ENCODE measurements at regions not wholly inside any gene's neighbourhood (a gene's known extent, or its start where the extent isn't known, plus 50 kb on each side); places are given as distances from the start of the nearest gene placed in this dataset.
"Not testable (repeated sequence)": the region's sequence is repeated elsewhere in the genome, so short reads cannot be mapped to it uniquely, and the experiment has no call there.

DNA sequence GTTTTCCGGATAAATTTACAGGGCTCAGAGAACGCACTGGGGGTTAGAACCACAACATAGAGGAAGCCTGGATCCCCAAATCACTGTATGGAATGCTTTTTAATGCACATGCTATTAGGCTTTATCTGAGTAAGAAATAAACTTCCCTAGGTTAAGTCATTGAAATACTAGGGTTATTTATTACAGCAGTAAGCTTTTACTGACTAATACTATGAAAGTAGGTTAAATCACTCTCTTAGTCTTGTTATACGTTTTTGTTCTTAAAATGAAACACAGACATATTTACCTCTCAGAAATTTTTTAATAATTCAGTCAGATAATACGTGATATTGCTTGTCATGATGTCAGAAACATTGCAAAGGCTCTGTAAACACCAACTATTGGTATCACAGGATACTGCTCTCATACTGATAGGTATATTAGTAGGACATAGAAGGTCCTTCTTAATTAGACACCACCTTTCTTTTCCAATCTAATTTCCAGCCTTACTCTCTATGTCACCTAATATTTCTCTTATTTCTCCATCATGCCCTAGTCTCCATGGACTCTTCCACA, 162.7 kb upstream of the NYAP2 start:
- DNase-seq, result no peak

DNA sequence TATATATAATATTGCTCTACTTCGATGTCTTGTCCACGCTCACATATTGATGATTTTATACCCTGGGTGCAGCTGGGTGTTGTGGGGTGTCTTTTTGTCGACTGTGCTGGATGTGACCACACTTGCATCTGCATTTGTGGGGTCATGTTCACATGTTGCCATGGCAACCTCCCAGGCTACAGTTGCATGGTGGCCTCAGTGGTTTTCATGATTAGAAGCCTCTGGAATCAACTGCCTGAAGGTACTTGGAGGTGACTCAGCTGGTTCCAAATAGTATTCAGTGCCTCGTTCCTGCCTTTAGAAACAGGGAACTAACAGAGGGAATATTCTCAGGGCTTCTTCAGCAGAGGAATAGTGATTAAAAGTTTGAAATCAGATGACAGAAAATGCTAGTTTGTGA, 166.3 kb upstream of the NYAP2 start:
- no peak for DNase-seq

DNA sequence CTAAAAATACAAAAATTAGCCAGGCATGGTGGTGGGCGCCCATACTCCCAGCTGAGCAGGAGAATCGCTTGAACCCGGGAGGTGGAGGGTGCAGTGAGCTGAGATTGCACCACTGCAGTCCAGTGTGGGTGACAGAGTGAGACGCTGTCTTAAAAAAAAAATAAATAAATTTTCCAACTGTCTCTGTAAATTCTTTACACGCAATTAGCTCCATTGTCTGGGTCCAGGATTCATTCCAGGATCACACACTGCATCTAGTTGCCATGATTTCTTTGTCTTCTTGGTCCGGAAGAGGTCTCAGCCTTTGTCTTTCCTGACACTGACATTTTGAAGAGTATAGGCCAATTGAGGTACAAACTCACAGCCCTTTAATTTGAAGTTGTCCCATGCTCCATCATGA, 167.6 kb upstream of the NYAP2 start:
- no peak for DNase-seq

DNA sequence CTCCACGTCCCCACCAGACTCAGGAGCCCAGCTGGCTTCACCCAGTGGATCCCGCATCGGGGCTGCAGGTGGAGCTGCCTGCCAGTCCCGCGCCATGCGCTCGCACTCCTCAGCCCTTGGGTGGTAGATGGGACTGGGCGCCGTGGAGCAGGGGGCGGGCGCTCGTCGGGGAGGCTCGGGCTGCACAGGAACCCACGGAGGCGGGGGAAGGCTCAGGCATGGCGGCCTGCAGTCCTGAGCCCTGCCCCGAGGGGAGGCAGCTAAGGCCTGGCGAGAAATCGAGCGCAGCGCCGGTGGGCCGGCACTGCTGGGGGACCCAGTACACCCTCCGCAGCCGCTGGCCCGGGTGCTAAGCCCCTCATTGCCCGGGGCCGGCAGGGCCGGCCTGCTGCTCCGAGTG, 170.2 kb upstream of the NYAP2 start:
- not testable (repeated sequence) for DNase-seq

DNA sequence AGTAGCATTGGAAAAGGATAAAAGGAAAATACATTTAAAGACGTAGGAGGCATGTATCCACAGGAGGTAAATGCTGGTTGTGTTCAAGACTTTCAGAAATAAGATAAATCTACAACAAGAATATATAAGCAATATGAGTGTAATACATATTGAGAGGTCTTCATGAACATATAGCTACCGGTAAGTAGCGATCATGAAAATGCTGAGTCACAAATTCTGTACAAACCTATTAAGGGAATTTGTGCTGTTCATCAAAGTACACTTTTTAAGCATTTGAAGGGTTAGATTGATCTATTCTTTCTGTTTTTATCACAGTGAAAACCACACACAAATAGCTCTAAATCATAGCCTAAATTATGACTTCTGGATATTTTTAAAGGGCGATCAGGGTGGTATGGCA, 173.1 kb upstream of the NYAP2 start:
- no peak for DNase-seq

DNA sequence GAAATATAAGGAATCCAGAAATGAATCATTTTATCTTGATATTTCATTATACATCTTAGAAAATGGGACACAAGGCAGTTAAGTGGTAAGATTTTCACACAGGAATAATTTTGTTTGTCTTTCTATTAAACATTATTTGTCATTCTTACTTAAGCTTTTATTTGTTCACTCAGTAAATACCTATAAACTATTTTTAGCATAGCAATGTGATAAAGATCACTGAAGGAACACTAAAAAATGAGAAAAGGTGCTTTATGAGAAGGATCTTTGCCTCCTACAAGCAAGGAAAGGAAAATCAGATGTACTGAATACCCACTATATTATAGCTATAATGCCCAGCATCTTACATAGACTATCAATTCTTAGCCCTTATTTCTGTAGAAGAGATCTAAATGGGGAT, 176.2 kb upstream of the NYAP2 start:
- DNase-seq, result no peak

DNA sequence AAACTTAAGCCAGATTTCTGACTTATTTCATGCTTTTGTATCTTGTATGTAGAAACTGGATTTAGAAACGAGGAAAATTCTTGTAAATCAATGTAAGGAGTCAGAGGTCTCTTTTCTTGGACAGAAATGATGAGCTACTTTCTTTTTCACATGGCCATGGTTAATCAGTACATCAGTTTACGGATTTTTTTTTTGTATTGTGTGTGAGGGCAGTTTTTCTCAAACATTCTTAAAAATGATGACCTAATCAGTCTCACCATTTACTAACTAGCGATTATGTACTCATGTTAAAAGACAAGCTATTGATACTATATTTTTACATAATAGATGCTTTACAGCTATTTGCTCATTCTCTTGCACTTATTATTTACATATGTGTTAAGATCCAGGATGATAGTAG, 165.2 kb upstream of the DOCK10 start:
- DNase-seq, result no peak

DNA sequence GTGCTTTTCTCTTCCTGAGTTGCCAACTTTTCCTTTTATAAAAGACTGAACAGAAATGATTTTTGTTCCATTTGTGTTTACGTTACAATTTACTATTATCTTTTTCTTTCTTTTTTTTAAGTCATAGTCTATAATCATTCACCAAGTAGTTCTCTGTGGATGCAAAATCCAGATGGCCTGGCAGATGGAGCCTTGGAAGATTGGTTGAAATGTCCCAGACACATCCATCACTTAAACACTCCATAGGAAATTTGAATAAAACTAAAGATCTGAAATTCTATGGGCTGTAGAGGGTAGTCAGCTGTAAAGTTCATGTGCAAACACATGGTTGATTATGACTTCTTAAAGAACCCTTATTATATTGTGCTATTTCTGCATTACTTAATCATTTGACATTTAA, 164.8 kb upstream of the DOCK10 start:
- DNase-seq, result no peak

DNA sequence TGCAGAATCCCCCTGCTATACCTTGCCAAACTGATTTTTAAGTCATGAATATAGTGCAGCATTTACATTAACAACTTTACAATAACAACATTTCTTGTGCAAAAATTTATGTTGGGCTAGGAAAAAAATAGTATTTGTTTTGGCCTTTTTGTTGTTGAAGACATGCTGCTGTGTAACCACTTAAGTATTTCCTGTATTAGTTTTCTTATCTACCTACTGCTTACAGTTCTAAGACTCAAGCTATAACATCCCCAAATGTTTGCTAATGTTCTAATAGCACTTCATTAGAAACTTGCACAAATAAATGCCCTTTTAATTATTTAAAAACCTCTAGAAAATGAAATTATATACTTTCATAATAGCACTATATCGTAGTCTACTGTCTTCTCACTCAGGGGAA, 154.3 kb upstream of the DOCK10 start:
- no peak for DNase-seq

DNA sequence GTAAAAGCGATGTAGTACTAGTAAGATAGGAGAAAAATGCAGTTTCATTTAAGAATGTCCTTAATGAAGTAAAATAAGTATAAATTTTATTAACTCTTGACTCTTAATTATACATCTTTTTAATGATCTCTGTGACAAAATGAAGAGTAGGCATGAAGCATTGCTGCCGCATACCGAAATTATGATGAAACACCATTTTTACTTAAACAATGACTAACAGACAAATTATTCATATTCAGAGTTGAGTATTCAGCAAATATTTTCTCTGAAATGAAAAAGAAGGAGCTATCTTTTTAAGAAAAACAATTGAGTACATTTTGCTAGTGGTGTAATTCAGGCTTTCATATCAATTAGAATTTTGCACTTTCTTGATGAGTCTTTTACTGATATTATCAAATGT, 150.6 kb upstream of the DOCK10 start:
- no peak for DNase-seq

DNA sequence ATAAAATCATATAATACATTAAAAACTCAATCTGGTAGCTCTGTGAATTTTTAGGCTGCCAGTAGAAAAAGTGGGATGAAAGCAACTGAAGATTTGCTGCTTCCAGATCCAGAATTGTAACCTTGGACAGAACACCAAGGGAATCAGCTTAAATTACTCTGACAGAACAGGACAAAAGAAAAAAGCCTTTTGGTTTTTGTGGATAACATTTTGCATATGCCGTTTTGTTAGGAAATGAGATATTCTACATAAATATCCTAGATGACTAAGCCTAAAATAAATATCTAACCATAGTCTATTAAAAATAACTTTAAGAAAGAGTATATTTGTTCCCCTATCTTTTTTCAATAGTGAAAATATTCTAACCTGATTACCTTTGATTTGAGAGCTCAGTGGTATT, 148.7 kb upstream of the DOCK10 start:
- no peak for DNase-seq

DNA sequence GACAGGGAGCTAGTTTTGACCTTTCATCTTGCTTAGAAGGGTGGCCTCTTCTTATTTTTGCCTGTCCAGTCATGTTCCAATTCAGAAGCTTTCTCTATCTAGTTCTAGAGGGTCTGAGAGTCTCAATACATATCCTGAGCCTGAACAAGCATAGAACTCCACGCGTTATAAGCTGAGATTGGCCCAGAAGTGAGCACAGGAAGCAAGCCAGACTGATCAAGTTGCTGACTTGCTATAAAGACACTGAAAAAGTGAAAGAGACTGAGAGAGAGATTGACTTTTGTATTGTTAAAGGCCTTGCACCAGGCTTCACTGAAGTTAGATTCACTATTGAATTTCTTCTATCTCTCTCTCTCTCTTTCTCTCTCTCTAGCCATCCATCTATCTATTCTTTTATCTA, 142.7 kb upstream of the DOCK10 start:
- no peak for DNase-seq

DNA sequence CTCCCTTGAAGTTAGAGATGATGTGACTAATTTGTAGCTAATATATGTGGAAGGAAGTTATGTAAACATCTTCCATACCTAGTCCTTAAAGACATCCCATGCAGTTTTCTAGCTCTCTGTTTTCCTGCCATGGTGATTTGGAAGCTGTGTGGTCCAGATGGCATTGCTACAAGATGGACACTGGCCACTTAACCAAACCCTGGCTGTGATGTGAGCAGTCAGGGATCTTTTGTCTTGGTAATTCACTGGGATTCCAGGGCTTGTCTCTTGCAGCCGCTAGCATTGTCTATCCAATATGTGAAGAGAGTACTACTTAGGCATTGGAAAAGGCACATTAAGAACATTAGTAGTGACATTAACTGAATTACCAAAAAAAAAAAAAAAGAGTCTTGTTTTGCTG, 139.9 kb upstream of the DOCK10 start:
- no peak for DNase-seq

DNA sequence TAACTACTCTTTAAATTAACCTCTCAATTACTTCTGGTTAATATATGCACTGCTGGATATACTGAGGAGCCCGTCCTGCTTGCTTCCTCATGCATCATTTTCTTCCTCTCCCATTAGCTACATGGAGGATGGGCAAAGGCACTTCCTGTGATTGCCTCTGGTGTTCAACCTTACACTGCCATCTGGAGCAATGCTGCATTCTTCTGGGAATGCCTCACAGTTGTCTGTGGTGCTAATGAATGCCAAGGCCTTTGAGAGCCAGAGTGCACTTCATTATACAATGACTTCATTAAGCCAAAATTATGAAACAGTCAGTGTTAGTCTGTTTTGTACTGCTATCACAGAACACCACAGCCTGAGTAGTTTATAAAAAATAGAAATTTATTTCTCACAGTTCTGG, 134.8 kb upstream of the DOCK10 start:
- no peak for DNase-seq

DNA sequence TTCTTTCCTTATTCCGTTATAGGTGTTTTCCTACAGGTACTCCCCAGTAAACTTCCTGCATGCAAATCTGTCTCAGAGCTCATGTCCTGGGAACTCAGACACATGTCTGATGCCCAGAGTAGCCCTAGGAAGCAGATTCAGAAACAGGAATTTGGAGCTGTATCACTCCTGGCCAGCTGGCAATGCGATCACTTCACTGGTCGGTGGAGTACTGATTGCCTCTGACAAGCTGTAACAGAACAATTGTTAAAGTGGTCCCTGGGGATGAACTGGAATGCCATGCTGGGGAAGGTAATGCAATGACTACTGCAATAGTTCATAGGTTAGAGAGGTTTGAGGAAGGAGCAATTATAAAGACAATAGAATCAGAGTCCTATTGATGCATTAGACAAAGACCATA, 131.6 kb upstream of the DOCK10 start:
- no peak for DNase-seq

DNA sequence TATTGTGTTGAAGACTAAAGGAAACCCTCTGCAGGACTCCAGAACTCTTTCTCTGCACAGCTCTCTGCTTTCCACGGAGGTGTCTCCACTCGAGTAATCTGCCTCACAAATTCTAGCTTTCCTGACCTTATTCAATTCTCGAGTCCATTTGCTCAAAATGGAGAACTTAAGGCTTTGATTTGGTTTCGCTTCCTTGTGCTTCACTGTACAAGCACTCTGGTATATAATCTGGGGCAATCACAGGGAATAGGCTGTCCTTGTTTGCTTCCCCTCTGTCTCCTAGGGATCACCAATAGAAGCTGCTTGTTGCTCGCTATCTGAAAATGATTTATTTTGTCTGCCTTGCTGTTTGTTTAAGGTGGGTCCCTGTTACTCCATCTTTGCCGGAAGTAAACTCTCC, 129.1 kb upstream of the DOCK10 start:
- no peak for DNase-seq

DNA sequence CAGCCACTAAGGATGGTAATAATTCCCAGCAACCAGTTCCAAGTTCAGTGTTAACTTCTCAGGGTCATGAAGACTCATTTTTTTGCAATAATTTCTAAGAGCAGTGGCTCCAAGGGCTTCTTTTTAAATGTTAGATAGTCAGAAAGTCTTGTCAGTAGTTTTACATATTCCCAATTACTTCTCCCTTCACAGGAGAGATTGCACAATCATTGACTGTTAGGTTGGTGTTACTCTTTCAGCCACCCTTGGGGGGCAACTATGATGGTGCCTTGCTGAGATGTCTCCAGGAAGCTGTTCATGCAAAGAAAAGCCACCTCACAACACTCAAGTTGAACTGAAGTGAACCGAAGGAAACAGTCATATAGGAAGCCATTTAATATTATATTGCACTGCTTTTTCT, 127.9 kb upstream of the DOCK10 start:
- DNase-seq, result no peak

DNA sequence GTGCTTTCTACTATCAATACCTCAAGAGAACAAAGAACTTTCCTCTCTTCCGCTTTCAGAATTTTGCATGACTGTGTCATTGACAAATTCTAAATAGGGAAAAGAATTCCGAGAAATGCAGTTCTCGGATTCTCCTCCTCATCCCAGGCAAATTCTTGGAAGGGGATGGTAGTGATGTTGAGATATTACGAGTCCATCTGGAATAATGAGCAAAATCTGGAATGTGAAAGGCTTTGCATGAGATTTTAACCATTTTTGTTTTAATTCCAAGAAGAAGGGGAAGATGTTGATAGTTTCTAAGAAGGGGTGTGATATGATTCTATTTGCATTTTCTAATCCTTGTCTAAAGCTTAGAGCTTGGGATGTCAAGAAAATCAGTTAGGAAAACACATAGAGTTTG, 127.1 kb upstream of the DOCK10 start:
- DNase-seq, result no peak

DNA sequence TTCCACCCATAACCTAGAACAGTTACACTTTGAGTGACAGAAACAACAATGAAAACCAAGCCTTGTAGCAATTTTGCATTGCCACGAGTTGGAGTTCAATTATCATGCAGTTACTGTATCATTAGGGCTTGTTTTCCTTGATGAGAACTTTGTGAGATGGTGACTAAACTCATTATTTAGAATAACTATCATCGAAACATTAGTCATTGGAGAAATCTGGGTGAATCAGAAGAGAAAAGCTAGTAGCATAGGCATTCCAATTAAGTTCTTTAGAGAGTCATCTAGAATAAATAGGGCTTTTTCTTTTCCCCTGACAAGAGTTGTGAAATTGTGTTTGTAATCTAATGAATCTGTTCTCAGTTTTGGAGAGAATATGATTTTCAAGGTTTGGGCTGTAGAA, 122.8 kb upstream of the DOCK10 start:
- DNase-seq, result no peak

DNA sequence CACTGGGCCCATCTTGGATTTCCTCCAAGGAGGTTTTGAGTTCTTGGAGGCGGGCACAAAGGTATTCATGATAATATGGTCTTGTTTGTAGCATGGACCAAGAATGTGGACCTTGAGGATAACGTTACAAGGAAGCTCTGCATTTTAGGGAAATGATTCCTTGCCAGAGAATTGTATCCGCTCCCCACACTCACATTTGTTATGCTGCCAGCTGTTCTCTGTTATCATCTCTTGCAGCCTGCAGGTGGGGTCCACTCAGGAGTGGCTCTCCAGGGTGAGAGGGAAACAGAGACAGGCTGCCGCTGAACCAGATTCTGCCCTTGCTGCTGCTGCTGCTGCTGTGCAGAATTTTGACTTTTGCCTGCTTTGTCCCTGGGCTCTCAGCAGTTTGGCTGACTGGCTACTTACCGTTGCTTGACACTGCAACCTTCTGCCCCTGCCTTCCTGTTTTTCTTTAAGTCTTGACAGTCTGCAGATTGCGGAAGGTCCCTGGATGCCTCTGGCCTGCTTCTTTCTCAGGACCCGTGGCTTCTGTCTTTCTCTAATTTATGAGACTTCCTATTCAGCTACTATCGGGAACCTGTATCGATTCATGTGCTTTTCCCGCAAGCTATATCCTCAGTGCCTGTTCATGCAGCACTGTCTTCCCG, 122.3 kb upstream of the DOCK10 start:
- no peak for DNase-seq

DNA sequence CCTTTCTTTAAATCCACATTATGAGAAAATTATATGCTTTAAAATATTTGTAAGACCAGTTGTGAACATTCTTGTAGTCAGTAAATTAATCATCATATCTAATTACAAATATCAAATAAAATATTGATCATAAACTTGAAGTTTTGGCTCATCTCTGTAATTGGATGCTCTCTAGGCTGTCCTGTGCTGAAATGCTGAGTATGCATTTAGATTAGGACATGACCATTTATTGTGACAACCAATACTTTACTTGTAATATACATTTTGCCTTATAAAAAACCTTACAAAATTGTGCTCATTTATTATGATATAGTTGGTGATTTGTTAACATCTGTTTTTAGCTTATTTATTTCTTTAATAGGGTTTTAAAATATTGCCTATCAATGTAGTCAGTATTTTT, 116.1 kb upstream of the DOCK10 start:
- DNase-seq, result no peak

DNA sequence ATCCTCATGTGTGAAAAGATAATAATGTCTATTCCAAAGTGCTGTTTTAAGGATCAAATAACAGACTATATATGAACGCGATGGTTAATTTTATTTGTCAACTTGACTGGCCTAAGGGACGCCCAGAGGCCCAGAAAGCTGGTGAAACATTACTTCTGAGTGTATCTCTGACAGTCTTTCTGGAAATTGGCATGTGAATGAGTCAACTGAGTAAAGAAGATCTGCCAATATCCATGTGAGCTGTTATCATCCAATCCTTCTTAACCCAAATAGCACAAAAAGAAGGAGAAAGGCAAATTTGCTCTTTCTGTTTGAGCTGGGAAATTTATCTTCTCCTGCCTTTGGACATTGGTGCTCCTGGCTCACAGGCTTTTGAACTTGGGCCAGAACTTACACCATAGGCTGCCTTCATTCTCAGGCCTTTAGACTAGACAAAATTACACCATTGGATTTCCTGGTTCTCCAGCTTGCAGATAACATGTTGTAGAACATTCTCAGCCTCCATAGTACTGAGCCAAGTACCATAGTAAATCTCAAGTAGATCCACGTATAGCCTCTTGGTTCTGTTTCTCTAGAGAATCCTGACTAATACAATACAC, 114.7 kb upstream of the DOCK10 start:
- DNase-seq, result no peak

DNA sequence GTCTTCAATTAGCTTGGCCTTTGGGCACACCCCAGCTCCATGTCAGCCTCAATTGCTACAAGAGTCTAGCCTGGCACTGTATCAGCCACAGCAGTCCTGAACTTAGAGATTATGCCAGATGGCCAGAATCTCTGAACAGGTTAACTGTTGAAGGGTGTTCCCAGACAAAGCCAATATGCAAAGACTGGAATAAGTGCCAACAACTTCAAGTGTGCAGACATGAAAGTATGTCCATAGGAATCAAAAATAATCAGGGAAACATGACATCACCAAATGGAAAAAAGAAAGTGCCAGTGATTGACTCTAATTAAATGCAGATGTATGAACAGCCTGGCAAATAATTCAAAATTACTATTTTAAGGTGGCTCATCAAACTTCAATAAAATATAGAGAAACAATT, 98.5 kb upstream of the DOCK10 start:
- DNase-seq, result no peak

DNA sequence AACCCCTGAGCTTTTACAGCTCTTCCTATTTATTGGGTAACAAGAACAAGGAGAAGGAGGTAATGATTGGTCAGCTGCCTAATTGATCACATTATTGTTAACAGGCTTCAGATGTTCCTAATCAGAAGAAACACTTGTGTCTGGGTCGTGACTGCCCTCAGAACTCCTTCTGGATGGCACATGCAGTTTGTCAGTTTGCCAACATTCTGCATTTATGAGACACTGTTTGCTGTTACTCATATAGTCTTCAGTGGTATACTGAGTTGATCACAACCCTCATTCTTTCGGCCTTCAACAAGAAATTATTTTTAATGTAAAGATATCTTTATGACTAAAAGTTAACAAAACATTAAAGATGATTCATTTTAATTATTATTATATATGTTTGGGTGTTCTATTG, 95.7 kb upstream of the DOCK10 start:
- DNase-seq, result no peak

DNA sequence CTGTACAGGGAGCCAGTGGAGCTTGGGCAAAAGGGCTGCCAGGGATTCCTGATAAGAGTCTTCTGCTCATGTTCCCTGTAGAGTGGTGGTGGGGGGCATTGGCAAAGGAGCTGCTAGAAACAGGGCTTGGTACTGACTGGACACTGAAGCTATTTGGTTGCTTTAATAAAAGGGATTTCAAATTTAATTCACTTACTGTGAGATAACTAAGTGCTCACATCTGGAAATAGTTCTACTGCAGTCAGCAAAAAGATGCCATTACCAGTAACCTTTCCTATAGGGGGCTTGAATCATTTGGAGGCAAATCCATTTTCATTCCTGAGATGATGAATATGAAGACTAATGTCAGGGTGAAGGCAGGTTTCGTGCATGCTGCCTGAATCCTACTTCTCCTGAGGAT, 94.3 kb upstream of the DOCK10 start:
- no peak for DNase-seq
